ENCODE measurements at regions not wholly inside any gene's neighbourhood (a gene's known extent, or its start where the extent isn't known, plus 50 kb on each side); places are given as distances from the start of the nearest gene placed in this dataset.

DNA sequence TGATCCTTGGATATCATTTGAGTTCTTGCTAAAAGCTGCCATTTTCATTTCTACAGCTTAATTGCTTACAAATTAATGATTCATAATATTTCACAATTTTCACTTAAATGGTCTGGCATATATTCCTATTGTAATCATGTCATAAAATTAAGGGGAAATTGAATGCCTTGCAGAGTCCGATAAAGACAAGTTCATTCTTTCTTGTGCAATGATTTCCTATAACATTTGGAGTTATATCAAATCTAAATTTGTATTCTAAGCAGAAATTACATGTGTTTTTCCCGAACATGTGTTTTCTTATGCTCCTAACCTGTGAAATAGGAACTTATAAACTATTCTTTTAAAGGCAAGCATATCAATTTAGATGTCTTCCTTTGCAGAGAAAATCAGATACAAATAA, 118.3 kb upstream of the CYYR1 start:
- Histone ChIP-seq H3K36me3 (ENCODE audit: control insufficient read depth in 4 of 4, insufficient read depth in 3 of 4, low read depth in 1 of 4, low read length in 3 of 4) (no peaks in the 10 kb centered on the region), H3K4me3 (ENCODE audit: low read depth in 1 of 3, low read length in 3 of 3) (no peak overlapping the region), H3K27ac (ENCODE audit: low read depth in 1 of 2, low read length in 2 of 2) (no peak overlapping the region), H3K9me3 (ENCODE audit: control insufficient read depth in 4 of 4, low read length in 3 of 4) (peaks cover 0 to 7% (median 4%) of the 10 kb centered on the region in 4 donors), H3K27me3 (ENCODE audit: control insufficient read depth in 4 of 4, insufficient read depth in 4 of 4, low read length in 3 of 4) (no peaks in the 10 kb centered on the region), H3K9ac (ENCODE audit: low read depth in 1 of 2, low read length in 2 of 2) (no peak overlapping the region), H3K4me1 (ENCODE audit: control insufficient read depth in 4 of 4, insufficient read depth in 4 of 4, low read length in 3 of 4) (no peaks in the 10 kb centered on the region)
- TF ChIP-seq HNF4A (conservative IDR thresholded peaks at IDR 0.05) (no peak), EGR1 (IDR thresholded peaks at IDR 0.05; ENCODE audit: low read depth in 2 of 2) (no peak)
- WGBS, result 67% methylated on average over 2 of the region's 2 CpGs
- no peak for DNase-seq (ENCODE audit: low spot score)

DNA sequence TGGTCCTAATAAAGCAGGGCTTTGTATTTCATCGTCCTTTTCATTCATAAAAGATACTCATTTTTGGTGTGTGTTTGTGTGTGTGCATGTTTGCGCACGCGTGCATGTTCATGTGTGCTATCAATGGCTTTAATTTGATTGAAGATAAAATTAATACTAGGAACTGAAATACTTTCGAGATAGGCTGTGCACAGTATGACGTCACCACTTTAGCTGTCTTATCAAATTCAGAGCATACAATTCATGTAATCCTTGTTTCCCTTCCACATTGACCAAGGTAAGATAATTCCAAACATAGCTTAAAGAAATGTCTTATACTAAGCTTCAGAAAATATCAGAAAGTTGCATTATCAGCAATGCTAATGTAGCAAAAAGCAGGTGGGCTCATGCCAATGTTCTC, 113.6 kb upstream of the CYYR1 start:
- H3K9ac ChIP-seq (ENCODE audit: low read depth in 1 of 2, low read length in 2 of 2), result no peak overlapping the region
- H3K27me3 ChIP-seq (ENCODE audit: control insufficient read depth in 4 of 4, insufficient read depth in 4 of 4, low read length in 3 of 4), result no peaks in the 10 kb centered on the region
- TF ChIP-seq, protein P1, sequence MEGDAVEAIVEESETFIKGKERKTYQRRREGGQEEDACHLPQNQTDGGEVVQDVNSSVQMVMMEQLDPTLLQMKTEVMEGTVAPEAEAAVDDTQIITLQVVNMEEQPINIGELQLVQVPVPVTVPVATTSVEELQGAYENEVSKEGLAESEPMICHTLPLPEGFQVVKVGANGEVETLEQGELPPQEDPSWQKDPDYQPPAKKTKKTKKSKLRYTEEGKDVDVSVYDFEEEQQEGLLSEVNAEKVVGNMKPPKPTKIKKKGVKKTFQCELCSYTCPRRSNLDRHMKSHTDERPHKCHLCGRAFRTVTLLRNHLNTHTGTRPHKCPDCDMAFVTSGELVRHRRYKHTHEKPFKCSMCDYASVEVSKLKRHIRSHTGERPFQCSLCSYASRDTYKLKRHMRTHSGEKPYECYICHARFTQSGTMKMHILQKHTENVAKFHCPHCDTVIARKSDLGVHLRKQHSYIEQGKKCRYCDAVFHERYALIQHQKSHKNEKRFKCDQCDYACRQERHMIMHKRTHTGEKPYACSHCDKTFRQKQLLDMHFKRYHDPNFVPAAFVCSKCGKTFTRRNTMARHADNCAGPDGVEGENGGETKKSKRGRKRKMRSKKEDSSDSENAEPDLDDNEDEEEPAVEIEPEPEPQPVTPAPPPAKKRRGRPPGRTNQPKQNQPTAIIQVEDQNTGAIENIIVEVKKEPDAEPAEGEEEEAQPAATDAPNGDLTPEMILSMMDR (IDR thresholded peaks at IDR 0.05; ENCODE audit: low read depth, low read length, missing input control), result no peak
- TF ChIP-seq ZBTB33 (IDR thresholded peaks at IDR 0.05) (no peak), REST (IDR thresholded peaks at IDR 0.05) (no peak), FOXA2 (IDR thresholded peaks at IDR 0.05) (no peak), SP1 (IDR thresholded peaks at IDR 0.05) (no peak), RXRA (IDR thresholded peaks at IDR 0.05) (no peak), RAD21 (IDR thresholded peaks at IDR 0.05) (no peak), ATF3 (IDR thresholded peaks at IDR 0.05) (no peak), JUND (IDR thresholded peaks at IDR 0.05) (no peak), NR2F2 (IDR thresholded peaks at IDR 0.05) (no peak), MAX (IDR thresholded peaks at IDR 0.05) (no peak), GABPA (IDR thresholded peaks at IDR 0.05 in 1 of 2, conservative IDR thresholded peaks at IDR 0.05 in 1 of 2) (no peak), FOXA1 (IDR thresholded peaks at IDR 0.05) (no peak), EGR1 (IDR thresholded peaks at IDR 0.05; ENCODE audit: low read depth in 2 of 2) (no peak), TAF1 (conservative IDR thresholded peaks at IDR 0.05) (no peak), HNF4G (IDR thresholded peaks at IDR 0.05) (no peak), YY1 (IDR thresholded peaks at IDR 0.05) (no peak), HNF4A (conservative IDR thresholded peaks at IDR 0.05) (no peak)
- H3K9me3 ChIP-seq (ENCODE audit: control insufficient read depth in 4 of 4, low read length in 3 of 4), result peaks cover 0 to 7% (median 5%) of the 10 kb centered on the region in 4 donors
- no peaks in the 10 kb centered on the region for H3K4me1 ChIP-seq (ENCODE audit: control insufficient read depth in 4 of 4, insufficient read depth in 4 of 4, low read length in 3 of 4)
- no peak overlapping the region for H3K27ac ChIP-seq (ENCODE audit: low read depth in 1 of 2, low read length in 2 of 2)
- WGBS, result 85% methylated on average over 6 of the region's 6 CpGs
- H3K36me3 ChIP-seq (ENCODE audit: control insufficient read depth in 4 of 4, insufficient read depth in 3 of 4, low read depth in 1 of 4, low read length in 3 of 4), result no peaks in the 10 kb centered on the region
- no peak overlapping the region for H3K4me3 ChIP-seq (ENCODE audit: low read depth in 1 of 3, low read length in 3 of 3)
- DNase-seq (ENCODE audit: low spot score), result no peak

All from liver (tissue), 8 donors.